Ascending aorta (tissue), 2 donors: ENCODE measurements at regions not wholly inside any gene's neighbourhood (a gene's known extent, or its start where the extent isn't known, plus 50 kb on each side); places are given as distances from the start of the nearest gene placed in this dataset.

Experiments
- DNase-seq, 2 donors: peaks; one replicate each; pipeline ENCODE4 v3.0.0-alpha.2; 2019; ENCODE audit warnings: low spot score in 2 of 2
- H3K27ac ChIP-seq, 2 donors: fragments of 200-600 bp; sonication (generic); one replicate each; pipeline ENCODE4 v1.5.1; 2016 to 2017; ENCODE audit warnings: mild to moderate bottlenecking in 1 of 2
- H3K27me3 ChIP-seq: fragments of 200-600 bp; sonication (generic); one replicate; pipeline ENCODE4 v1.5.1; 2017
- H3K36me3 ChIP-seq, 2 donors: fragments of 200-600 bp; sonication (generic); one replicate each; pipeline ENCODE4 v1.5.1; 2016
- H3K4me1 ChIP-seq, 2 donors: fragments of 200-600 bp; sonication (generic); one replicate each; pipeline ENCODE4 v1.5.1; 2016 to 2017; ENCODE audit warnings: mild to moderate bottlenecking in 1 of 2
- H3K4me3 ChIP-seq, 2 donors: fragments of 200-600 bp; sonication (generic); one replicate each; pipeline ENCODE4 v1.5.1; 2016 to 2017; ENCODE audit warnings: mild to moderate bottlenecking in 1 of 2
- H3K9me3 ChIP-seq, 2 donors: fragments of 200-600 bp; sonication (generic); one replicate each; pipeline ENCODE4 v1.5.1; 2016
- intact Hi-C: fragments of 100-400 bp; cut with DNase I; formaldehyde crosslinking; loops from one replicate; pipeline ENCODE4 v1.15.1; 2023
- TF ChIP-seq, protein P1 (sequence below), 3 experiments: fragments of 200-600 bp in 2 of 3; fragments of 450-650 bp in 1 of 3; sonication (generic) in 2 of 3; IDR thresholded peaks; one replicate each; pipeline ENCODE4 v1.5.1; 2016 to 2019; ENCODE audit warnings: antibody characterized with exemption in 3 of 3, mild to moderate bottlenecking in 1 of 3, moderate library complexity in 1 of 3

DNA sequence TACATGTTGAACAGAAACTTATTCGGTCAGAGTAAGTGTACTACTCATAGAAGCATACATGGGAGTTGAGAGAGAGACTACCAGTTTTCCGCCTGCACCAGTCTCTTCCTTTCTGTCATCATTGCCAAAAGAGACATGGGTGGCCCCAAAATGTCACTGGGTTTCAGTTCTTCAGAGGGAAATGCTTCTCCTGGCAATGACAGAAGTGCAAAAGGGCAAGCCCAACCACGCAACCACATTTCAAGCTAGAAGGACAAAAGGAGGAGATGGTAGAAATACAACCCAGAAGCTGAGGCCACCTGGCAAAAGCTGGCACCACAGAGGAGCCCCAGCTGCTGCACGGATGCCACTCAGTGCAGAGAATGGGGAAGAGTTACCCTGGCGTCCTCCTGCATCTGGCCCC is 320.1 kb downstream of the BCOR start:
- Histone ChIP-seq H3K4me1 (no peaks in the 10 kb centered on the region), H3K9me3 (peaks cover 0 to 5% of the 10 kb centered on the region in 2 donors), H3K4me3 (no peak overlapping the region), H3K27ac (no peak overlapping the region), H3K27me3 (peaks cover 4% of the 10 kb centered on the region), H3K36me3 (no peaks in the 10 kb centered on the region)
- intact Hi-C loops: no loop called here
- TF ChIP-seq, protein P1, sequence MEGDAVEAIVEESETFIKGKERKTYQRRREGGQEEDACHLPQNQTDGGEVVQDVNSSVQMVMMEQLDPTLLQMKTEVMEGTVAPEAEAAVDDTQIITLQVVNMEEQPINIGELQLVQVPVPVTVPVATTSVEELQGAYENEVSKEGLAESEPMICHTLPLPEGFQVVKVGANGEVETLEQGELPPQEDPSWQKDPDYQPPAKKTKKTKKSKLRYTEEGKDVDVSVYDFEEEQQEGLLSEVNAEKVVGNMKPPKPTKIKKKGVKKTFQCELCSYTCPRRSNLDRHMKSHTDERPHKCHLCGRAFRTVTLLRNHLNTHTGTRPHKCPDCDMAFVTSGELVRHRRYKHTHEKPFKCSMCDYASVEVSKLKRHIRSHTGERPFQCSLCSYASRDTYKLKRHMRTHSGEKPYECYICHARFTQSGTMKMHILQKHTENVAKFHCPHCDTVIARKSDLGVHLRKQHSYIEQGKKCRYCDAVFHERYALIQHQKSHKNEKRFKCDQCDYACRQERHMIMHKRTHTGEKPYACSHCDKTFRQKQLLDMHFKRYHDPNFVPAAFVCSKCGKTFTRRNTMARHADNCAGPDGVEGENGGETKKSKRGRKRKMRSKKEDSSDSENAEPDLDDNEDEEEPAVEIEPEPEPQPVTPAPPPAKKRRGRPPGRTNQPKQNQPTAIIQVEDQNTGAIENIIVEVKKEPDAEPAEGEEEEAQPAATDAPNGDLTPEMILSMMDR (IDR thresholded peaks at IDR 0.05): no peak
- DNase-seq: no peak

DNA sequence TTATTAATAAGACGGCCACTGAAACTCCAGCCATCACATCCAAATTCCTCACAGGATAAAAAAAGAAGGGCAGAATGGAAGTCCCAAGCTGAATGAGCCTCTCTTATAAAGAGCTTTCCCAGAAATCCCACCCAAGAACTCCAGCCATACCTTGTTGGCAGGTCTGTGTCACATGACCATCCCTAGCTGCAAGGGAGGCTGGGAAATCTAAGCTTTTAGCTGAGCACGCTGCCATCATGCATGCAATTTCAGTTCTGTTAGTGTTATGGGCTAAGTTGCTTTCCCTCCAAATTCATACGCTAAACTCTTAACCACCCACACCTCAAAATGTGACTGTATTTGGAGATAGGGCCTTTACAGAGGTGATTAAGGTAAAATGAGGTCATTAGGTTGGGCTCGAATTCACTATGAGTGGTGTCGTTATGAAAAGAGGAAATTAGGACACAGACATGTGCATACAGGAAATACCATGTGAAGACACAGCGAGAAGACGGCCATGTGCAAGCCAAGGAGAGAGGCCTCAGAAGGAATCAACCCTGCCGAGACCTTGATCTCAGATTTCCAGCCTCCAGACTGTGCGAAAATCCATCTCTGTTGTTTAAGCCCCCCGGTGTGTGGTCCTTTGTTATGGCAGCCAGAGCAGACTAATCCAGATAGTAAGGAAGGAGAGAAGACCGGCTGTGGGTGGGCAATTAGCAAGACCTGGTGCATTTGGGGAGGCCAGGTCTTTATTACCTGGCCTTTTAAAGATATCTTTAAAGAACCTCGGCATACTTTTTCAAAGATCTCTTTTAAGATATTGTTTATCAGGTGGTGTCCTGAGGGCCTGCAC is 317.6 kb downstream of the BCOR start:
- DNase-seq: no peak
- H3K27ac ChIP-seq: no peak overlapping the region
- intact Hi-C loops: no loop called here
- no peaks in the 10 kb centered on the region for H3K36me3 ChIP-seq
- no peaks in the 10 kb centered on the region for H3K4me1 ChIP-seq
- TF ChIP-seq, protein P1 (IDR thresholded peaks at IDR 0.05): no peak
- no peak overlapping the region for H3K4me3 ChIP-seq
- peaks cover 0 to 5% of the 10 kb centered on the region in 2 donors for H3K9me3 ChIP-seq
- H3K27me3 ChIP-seq: peaks cover 4% of the 10 kb centered on the region

DNA sequence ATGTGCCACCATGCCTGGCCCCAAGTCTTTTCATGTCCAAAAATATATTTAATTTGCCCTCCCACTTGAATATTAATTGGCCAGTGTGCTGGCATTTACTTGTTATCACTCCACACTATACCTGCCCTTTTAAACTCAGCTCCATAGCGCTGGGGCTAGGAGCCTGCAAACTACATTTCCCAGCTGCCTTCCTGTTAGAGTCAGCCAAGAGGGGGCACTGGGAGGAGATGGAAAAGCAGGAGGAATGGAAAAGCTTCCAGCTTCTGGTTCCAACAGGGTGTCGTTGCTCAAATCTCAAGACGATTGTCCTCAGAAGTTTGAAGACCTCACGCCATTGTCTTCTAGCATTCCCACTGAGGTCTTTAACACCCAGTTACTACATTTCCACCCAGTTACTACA is 315.5 kb downstream of the BCOR start:
- Histone ChIP-seq H3K27me3 (peaks cover 4% of the 10 kb centered on the region), H3K4me3 (no peak overlapping the region), H3K36me3 (no peaks in the 10 kb centered on the region), H3K27ac (no peak overlapping the region), H3K4me1 (no peaks in the 10 kb centered on the region), H3K9me3 (peaks cover 0 to 5% of the 10 kb centered on the region in 2 donors)
- intact Hi-C loops: no loop called here
- TF ChIP-seq, protein P1 (IDR thresholded peaks at IDR 0.05): no peak
- DNase-seq: no peak

DNA sequence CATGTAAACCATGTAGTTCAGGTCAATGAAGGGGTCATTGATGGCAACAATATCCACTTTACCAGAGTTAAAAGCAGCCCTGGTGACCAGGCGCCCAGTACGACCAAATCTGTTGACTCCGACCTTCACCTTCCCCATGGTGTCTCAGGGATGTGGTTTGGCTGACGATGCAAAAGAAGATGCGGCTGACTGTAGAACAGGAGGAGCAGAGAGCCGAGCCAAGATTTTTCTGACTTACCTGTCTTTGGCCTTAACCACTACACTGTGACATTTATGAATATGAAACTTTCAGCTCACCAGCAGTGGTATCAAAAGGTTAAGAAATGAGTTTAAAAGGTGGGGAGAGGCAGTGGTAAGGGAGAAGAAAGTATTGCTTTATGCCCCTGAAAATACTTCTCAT is 309.8 kb downstream of the BCOR start:
- Histone ChIP-seq H3K27ac (no peak overlapping the region), H3K4me1 (no peaks in the 10 kb centered on the region), H3K36me3 (no peaks in the 10 kb centered on the region), H3K9me3 (no peaks in the 10 kb centered on the region), H3K27me3 (no peaks in the 10 kb centered on the region), H3K4me3 (no peak overlapping the region)
- intact Hi-C loops: no loop called here
- no peak for DNase-seq
- TF ChIP-seq, protein P1 (IDR thresholded peaks at IDR 0.05): no peak

DNA sequence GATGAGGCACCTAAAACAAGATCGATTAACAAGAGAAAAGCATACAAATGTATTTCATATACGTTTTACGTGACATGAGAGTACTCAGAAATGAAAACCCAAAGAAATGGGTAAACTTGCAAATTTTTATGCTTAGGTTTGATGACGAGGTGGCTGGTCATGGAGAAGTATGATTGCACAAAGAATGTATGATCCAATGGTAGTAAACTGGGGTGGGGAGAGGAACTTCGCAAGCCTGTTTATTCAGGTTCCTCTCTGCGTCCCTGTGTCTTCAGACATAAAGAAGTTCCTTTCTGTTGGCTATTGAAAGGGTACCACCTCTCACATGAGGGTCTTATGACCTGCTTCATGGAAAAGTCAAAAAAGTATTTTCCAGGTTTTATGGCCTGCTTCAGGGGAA is 309.2 kb downstream of the BCOR start:
- H3K4me3 ChIP-seq: no peak overlapping the region
- no peak for DNase-seq
- intact Hi-C loops: no loop called here
- H3K4me1 ChIP-seq: no peaks in the 10 kb centered on the region
- no peak overlapping the region for H3K27ac ChIP-seq
- no peaks in the 10 kb centered on the region for H3K36me3 ChIP-seq
- no peaks in the 10 kb centered on the region for H3K9me3 ChIP-seq
- no peaks in the 10 kb centered on the region for H3K27me3 ChIP-seq
- TF ChIP-seq, protein P1 (IDR thresholded peaks at IDR 0.05): no peak
